GM18519 (cell line): ENCODE measurements at regions not wholly inside any gene's neighbourhood (a gene's known extent, or its start where the extent isn't known, plus 50 kb on each side); places are given as distances from the start of the nearest gene placed in this dataset.
A peak's percentile ranks its signal among the peaks of the same experiment; 100 is the strongest.
"Not testable (repeated sequence)": the region's sequence is repeated elsewhere in the genome, so short reads cannot be mapped to it uniquely, and the experiment has no call there.

ENCODE experiments used
- ATAC-seq: cut with Tn5 transposase; IDR thresholded peaks from one replicate; pipeline ENCODE4 v1.9.1; 2021; ENCODE audit warnings: mild to moderate bottlenecking, moderate library complexity; ENCODE audit not compliant: unreplicated experiment, low FRiP score

DNA sequence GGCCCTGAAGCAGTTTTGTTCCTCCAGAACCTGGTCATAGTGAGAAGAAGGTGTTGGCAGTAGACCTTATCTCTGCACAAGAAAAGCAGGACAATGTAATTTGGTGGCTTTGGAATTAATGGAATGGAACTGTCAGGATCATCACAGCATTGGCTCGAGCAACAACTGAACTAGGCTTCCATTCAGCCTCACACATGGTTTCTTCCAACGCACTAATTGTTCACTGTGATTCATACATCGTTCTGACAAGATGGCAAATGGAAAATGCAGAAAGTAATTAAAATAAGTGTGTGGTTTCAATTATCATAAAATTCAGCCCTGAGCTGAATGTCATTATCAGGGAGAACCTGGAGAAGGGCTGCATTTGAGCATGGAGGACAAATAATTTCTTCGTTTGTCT is 80.6 kb downstream of the MFSD1 start:
- no peak for ATAC-seq

DNA sequence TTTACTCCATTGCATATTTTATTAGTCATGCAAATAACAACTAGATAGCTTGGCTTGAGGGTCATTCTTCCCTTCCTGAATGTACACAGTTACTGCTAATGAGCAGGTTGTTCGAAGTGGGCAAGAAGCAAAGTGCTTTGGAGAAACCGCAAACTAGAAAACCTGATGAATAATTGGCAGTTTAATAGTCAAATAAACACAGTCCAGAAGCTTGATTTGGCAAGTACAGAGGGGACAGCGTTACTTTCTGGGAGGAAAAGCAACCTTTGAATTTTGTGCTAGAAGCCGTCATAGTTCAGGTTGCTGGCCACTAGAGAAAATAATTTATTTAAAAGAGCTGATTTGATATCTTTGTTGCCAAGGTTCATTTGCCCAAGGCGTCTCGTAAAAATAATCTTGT is 94.9 kb downstream of the MFSD1 start:
- ATAC-seq: no peak

- no peak for ATAC-seq
These were observed 104.9 kb downstream of the MFSD1 start for GRCh38 chr3:158906749-158907148.

- no peak for ATAC-seq
These were observed 106.4 kb downstream of the MFSD1 start for GRCh38 chr3:158908187-158908734.

DNA sequence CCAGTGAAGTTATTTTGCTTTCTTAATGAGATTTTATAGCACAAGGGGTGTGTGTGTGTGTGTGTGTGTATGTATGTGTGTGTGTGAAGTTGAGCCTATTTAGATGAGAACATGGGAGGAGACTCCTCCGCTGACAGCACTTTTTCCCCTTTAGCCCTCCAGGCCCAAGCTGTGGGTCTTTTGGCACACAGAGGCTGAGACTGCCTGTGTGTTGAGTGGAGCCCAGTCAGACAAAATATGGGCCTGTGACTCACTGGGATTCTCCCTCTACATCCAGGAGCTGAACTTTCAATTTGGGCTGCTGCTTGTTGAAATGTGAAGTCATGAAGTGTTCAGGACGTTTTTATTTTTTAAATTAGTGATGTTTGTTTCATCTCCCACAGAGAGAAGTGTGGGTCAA is 108.0 kb downstream of the MFSD1 start:
- ATAC-seq: no peak

- no peak for ATAC-seq
These were observed 109.7 kb downstream of the MFSD1 start for GRCh38 chr3:158911586-158911985.

GRCh38 chr3:158912188-158912587 is 110.3 kb downstream of the MFSD1 start:
- ATAC-seq: no peak

DNA sequence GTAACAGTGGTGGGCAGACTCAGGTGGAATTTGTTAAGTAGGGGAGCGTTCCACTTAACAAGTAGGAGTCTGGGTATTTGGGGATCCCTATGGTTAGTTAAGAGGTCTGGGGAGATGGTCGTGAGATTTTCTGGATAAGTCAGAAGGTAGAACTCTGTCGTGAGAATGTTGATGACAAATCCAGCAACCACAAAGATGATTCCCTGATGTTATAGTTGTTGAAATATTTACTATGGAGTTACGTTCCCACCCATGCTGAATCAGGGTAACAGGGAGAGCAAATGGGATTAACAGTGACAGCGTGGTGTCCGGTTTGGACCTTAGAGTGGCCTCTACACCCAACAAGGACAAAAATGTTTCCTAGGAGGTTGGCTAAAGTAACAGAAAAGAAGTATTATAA is 110.8 kb downstream of the MFSD1 start:
- no peak for ATAC-seq

GRCh38 chr3:158916111-158916510 is 114.3 kb downstream of the MFSD1 start:
- no peak for ATAC-seq

DNA sequence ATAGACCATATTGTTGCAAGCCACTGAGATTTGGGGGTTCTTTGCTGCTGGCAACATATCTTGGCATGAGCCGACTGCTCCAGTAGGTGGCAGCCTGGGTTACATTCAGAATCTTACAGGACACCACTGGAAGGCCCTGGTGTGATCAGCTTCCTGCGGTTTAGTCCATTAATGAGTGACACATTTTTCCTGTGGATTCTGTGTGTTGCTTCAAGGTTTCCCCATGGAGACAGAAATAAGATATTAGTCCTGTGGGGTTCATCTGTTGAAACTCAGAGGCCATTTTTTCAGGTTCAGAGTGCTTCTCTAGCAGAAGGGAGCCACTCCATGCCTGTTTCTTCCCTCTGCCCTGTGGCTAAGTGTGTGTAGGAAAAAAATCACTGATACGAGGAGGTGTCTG is 116.2 kb downstream of the MFSD1 start:
- ATAC-seq: peak; percentile 81

- ATAC-seq: no peak
These were observed 116.6 kb downstream of the MFSD1 start for GRCh38 chr3:158918451-158918850.

DNA sequence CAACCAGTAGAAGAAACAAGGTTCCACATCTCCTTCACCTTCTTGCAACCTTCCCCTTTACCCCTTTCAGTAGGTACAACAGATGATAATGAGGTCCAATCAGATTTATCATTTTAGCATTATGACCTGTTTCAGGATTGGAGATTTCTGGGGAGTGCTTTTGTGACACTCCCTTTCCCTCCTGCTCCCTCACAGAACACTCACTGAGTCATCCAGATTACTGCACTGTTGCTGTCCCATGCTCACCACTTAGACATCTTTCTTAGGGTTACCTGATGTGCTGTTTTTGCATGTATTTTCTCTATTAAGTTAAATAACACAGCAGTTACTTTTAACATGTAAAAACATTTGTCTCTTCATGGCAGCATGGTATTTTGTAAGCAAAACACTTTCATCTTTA is 118.5 kb downstream of the MFSD1 start:
- ATAC-seq: no peak

GRCh38 chr3:158925021-158925420 is 123.2 kb downstream of the MFSD1 start:
- no peak for ATAC-seq

DNA sequence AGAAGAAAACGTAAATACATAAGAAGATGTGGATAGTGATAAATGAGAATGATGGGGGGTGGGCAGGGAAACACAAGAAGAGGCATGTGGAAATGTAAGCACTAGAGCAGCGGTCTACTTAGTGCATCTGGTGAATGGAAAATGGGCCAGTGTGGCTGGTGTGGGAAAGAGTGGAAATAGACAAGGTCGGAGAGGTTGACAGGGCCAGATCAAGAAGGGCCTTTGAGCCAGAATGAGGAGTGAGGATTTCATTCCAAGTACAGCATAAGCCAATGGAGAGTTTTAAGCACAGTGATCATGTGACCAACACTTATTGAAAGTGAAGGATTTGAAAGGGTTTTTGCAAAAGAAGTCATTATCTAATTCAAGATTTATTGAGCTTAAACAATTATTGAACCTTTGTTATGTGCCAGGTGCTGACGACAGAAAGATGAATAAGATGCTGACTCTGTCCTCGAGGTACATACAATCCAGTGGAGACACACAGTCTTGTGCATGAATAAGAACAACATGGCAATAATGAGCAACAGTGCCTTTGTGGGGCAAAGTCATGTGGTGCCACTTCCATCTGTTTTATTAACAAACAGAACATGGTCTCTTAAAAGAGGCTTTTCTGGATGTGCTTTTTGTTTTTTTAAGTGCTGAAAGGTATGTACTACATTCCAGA is 124.1 kb downstream of the MFSD1 start:
- ATAC-seq: no peak

DNA sequence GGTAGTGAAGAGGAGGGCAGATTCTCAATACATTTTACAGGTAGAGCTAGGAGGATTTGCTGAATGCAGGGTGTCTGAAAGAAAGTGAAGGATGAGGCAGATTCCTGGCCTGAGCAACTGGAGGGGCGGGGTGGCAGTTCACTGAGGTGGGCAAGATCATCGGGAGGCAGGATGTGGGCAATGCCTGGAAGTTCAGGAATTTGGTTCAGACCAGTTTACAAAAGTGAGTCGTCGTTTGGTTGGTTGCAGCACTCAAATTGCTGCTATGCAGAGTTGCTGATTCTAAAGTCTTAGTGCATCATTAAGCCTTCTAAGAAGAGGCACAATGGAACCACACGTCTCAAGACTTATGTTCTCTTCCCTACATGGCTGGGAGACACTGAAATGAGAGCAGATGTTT is 134.0 kb downstream of the MFSD1 start:
- ATAC-seq: no peak

DNA sequence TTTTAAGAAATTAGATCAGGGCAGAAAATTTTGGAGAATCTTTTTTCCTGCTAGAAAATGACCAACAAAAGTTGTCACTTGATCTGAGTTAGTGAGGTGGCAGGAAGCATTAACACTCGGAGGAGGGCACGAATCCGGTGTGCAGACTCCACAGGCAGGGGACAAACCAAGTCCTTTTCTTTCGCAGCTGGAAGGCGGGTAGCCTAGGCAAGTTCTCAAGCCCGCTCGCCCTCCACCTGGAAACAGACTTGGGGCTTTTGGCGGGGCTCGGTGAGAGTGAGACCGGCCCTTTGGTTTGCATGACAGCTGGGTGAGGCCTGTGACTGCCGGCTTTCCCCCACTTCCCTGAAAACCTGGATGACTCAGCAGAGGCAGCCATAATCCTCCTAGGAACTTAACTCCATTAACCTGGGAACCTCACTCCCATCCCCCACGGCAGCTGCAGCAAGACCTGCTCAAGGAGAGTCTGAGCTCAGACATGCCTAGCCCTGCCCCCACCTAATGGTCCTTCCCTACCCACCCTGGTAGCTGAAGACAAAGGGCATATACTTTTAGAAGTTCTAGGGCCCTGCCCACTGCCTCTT is 134.8 kb downstream of the MFSD1 start:
- no peak for ATAC-seq

- no peak for ATAC-seq
These were observed 148.5 kb downstream of the MFSD1 start for GRCh38 chr3:158950178-158950901.

- ATAC-seq: no peak
These were observed 151.3 kb downstream of the MFSD1 start for GRCh38 chr3:158953131-158953530.

DNA sequence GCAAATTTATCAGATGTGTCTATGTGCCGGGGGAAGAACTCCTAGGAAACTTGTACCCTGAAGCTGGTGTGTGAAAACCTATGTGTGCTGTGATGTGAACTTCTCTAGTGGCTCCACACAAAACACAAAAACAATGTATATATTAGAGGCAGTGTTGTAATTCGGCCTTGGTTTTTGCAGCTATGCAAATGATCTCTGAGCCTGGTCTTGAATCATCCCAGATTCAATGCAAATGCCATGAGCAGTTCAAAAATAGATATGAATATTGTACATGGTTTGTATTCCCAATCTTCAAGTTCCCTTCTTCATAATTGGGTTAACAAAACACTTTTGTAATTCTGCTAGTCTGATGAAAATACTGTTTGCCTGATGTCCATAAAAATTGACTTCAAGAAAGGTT is 152.6 kb downstream of the MFSD1 start:
- ATAC-seq: no peak

GRCh38 chr3:158957777-158958176 is 155.9 kb downstream of the MFSD1 start:
- not testable (repeated sequence) for ATAC-seq

GRCh38 chr3:158958873-158959272 is 157.0 kb downstream of the MFSD1 start:
- ATAC-seq: no peak

GRCh38 chr3:158961471-158961870 is 159.6 kb downstream of the MFSD1 start:
- ATAC-seq: no peak
